Choroid plexus epithelial cell (primary cell): ENCODE measurements at regions not wholly inside any gene's neighbourhood (a gene's known extent, or its start where the extent isn't known, plus 50 kb on each side); places are given as distances from the start of the nearest gene placed in this dataset.

Experiments used
- DNase-seq: peaks from one replicate; pipeline ENCODE4 v3.0.0-alpha.2; 2010; ENCODE audit warnings: low read depth
- H3K4me3 ChIP-seq: 2 replicates; pipeline ENCODE4 v1.5.1; 2011; ENCODE audit warnings: low read depth, mild to moderate bottlenecking, control low read depth, low read length, moderate library complexity
- CTCF ChIP-seq: conservative IDR thresholded peaks from 2 replicates; pipeline ENCODE4 v1.5.1; 2011; ENCODE audit warnings: low read depth, mild to moderate bottlenecking, control low read depth, inconsistent platforms, low read length, moderate library complexity

- DNase-seq: no peak
- no peak for TF ChIP-seq CTCF
- no peak overlapping the region for H3K4me3 ChIP-seq
Observed at GRCh38 chr3:154953538-154953937, 126.6 kb upstream of the MME start.

GRCh38 chr3:154952553-154952952 lies 127.6 kb upstream of the MME start:
- DNase-seq: no peak
- TF ChIP-seq CTCF: no peak
- H3K4me3 ChIP-seq: no peak overlapping the region

DNA sequence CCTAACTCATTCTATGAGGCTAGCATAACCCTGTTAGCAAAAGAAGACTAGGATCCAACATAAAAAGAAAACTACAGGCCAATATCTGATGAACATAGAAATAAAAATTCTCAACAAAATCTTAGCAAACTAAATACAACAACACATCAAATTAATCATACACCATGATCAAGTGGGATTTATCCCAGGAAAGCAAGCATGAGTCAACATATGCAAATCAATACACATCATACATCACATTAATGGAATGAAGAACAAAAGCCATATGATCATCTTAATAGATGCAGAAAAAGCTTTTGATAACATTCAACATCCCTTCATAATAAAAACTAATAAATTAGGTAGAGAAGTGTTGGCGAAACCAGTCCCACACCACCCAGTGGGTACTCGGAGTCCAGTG lies 136.1 kb upstream of the MME start:
- no peak for DNase-seq
- no peak overlapping the region for H3K4me3 ChIP-seq
- no peak for TF ChIP-seq CTCF

- no peak for TF ChIP-seq CTCF
- no peak overlapping the region for H3K4me3 ChIP-seq
- DNase-seq: no peak
Observed at GRCh38 chr3:154942827-154943226, 137.3 kb upstream of the MME start.

- DNase-seq: no peak
- H3K4me3 ChIP-seq: no peak overlapping the region
- no peak for TF ChIP-seq CTCF
Observed at GRCh38 chr3:154936196-154936595, 143.9 kb upstream of the MME start.

- DNase-seq: no peak
- TF ChIP-seq CTCF: no peak
- no peak overlapping the region for H3K4me3 ChIP-seq
Observed at GRCh38 chr3:154933581-154933980, 146.5 kb upstream of the MME start.

- TF ChIP-seq CTCF: no peak
- H3K4me3 ChIP-seq: no peak overlapping the region
- DNase-seq: no peak
Observed at GRCh38 chr3:154932633-154933032, 147.5 kb upstream of the MME start.
